OCI-LY7 (cell line): ENCODE measurements at regions not wholly inside any gene's neighbourhood (a gene's known extent, or its start where the extent isn't known, plus 50 kb on each side); places are given as distances from the start of the nearest gene placed in this dataset.

Source experiments
- BruUV-seq: library from RNA; stranded (reverse); fragments of 400-500 nt; replicated peaks from 2 replicates; lab custom pipeline; 2021; lab: Mats Ljungman, UMichigan
- CTCF ChIA-PET: fragments of 300-600 bp; sonication (Branson Sonifier 250); formaldehyde crosslinking; loops from one replicate; lab custom pipeline; 2022; ENCODE audit warnings: antibody characterized with exemption; ENCODE audit not compliant: unreplicated experiment; lab: Charles Lee
- POLR2A ChIA-PET: fragments of 300-600 bp; sonication (Branson Sonifier 250); formaldehyde crosslinking; loops from one replicate; lab custom pipeline; 2022; ENCODE audit warnings: antibody characterized with exemption; lab: Charles Lee
- DNase-seq: peaks from one replicate; pipeline ENCODE4 v3.0.0-alpha.2; 2015; ENCODE audit warnings: low spot score
- H2AFZ ChIP-seq: fragments of 200-600 bp; sonication (generic), shearing (Covaris generic); 2 replicates; pipeline ENCODE4 v1.6.1; 2014; ENCODE audit warnings: mild to moderate bottlenecking, antibody characterized with exemption, low read length, moderate library complexity
- H3K27ac ChIP-seq: fragments of 200-600 bp; sonication (generic); 2 replicates; pipeline ENCODE4 v1.5.1; 2014; ENCODE audit warnings: mixed run types, low read depth, mild to moderate bottlenecking, moderate library complexity, low read length, inconsistent platforms; ENCODE audit not compliant: poor library complexity, severe bottlenecking
- H3K36me3 ChIP-seq: fragments of 200-600 bp; sonication (generic); 2 replicates; pipeline ENCODE4 v1.6.1; 2014; ENCODE audit warnings: mild to moderate bottlenecking, antibody characterized with exemption, low read length, moderate library complexity, mixed read lengths; ENCODE audit not compliant: insufficient read depth
- H3K4me1 ChIP-seq: fragments of 200-600 bp; sonication (generic); 2 replicates; pipeline ENCODE4 v1.5.1; 2014; ENCODE audit warnings: mild to moderate bottlenecking, low read length; ENCODE audit not compliant: insufficient read depth, poor library complexity, severe bottlenecking
- H3K4me2 ChIP-seq: fragments of 200-600 bp; sonication (generic); 2 replicates; pipeline ENCODE4 v1.6.1; 2014; ENCODE audit warnings: mild to moderate bottlenecking, low read length
- H3K4me3 ChIP-seq: fragments of 200-600 bp; sonication (generic); 2 replicates; pipeline ENCODE4 v1.5.1; 2014; ENCODE audit warnings: mild to moderate bottlenecking, low read depth, low read length; ENCODE audit not compliant: poor library complexity, severe bottlenecking
- H3K79me2 ChIP-seq: fragments of 200-600 bp; sonication (generic); 2 replicates; pipeline ENCODE4 v1.6.1; 2016; ENCODE audit warnings: low read depth, mild to moderate bottlenecking, low read length, moderate library complexity, mixed read lengths; ENCODE audit not compliant: insufficient read depth
- H3K9me2 ChIP-seq: fragments of 200-600 bp; sonication (generic); 2 replicates; pipeline ENCODE4 v1.6.1; 2016; ENCODE audit warnings: mild to moderate bottlenecking, low read length, mixed read lengths; ENCODE audit not compliant: insufficient read depth
- H3K9me3 ChIP-seq: fragments of 200-600 bp; sonication (generic); 2 replicates; pipeline ENCODE4 v1.6.1; 2014; ENCODE audit warnings: mild to moderate bottlenecking, mixed run types, low read length, mixed read lengths
- H4K20me1 ChIP-seq: fragments of 200-600 bp; sonication (generic); 2 replicates; pipeline ENCODE4 v1.6.1; 2014; ENCODE audit warnings: mild to moderate bottlenecking, antibody characterized with exemption, low read length, moderate library complexity, mixed read lengths; ENCODE audit not compliant: insufficient read depth
- CTCF ChIP-seq: fragments of 200-600 bp; sonication (generic); conservative IDR thresholded peaks from 2 replicates; pipeline ENCODE4 v1.5.1; 2014; ENCODE audit warnings: mild to moderate bottlenecking, antibody characterized with exemption, low read length, moderate library complexity, mixed read lengths
- EZH2phosphoT487 ChIP-seq: fragments of 200-600 bp; sonication (generic); IDR thresholded peaks from 2 replicates; pipeline ENCODE4 v1.6.1; 2018; ENCODE audit warnings: low read depth, borderline replicate concordance, mild to moderate bottlenecking, mixed run types, antibody characterized with exemption, low read length, moderate library complexity, mixed read lengths
- intact Hi-C: fragments of 100-400 bp; cut with micrococcal nuclease; formaldehyde crosslinking; loops from one replicate; pipeline ENCODE4 v1.10.0; 2022; ENCODE audit not compliant: unreplicated experiment

- no peaks in the 10 kb centered on the region for H3K36me3 ChIP-seq
- H3K9me3 ChIP-seq = no peaks in the 10 kb centered on the region
- DNase-seq = no peak
- no peak overlapping the region for H3K4me3 ChIP-seq
- no peaks in the 10 kb centered on the region for H3K79me2 ChIP-seq
- no peaks in the 10 kb centered on the region for H3K9me2 ChIP-seq
- no peak overlapping the region for H3K4me2 ChIP-seq
- H2AFZ ChIP-seq = no peak overlapping the region
- CTCF ChIA-PET = no interaction called here
- no peak overlapping the region for H3K27ac ChIP-seq
- TF ChIP-seq EZH2phosphoT487 = no peak
- TF ChIP-seq CTCF = no peak
- no peaks in the 10 kb centered on the region for H4K20me1 ChIP-seq
- BruUV-seq = no TSS peak
- POLR2A ChIA-PET = interaction anchor here (0.8 kb wide), 1 partner anchor 22 kb away, joined by 3 read pairs; no protein-coding TSS in a partner anchor
- intact Hi-C loops = no loop called here
- H3K4me1 ChIP-seq = no peaks in the 10 kb centered on the region
These were observed 181.0 kb upstream of the ANKRD28 start for GRCh38 chr3:15978801-15979200.

- Histone ChIP-seq H3K27ac (no peak overlapping the region), H3K36me3 (no peaks in the 10 kb centered on the region), H3K9me3 (no peaks in the 10 kb centered on the region), H3K9me2 (no peaks in the 10 kb centered on the region), H3K4me1 (no peaks in the 10 kb centered on the region), H3K4me2 (no peak overlapping the region), H4K20me1 (no peaks in the 10 kb centered on the region), H3K79me2 (no peaks in the 10 kb centered on the region), H2AFZ (no peak overlapping the region), H3K4me3 (no peak overlapping the region)
- POLR2A ChIA-PET = no interaction called here
- BruUV-seq = no TSS peak
- intact Hi-C loops = no loop called here
- CTCF ChIA-PET = no interaction called here
- TF ChIP-seq CTCF = no peak
- no peak for TF ChIP-seq EZH2phosphoT487
- no peak for DNase-seq
These were observed 181.7 kb upstream of the ANKRD28 start for GRCh38 chr3:15979495-15979894.

- H3K4me1 ChIP-seq = no peaks in the 10 kb centered on the region
- H4K20me1 ChIP-seq = no peaks in the 10 kb centered on the region
- no TSS peak for BruUV-seq
- no peaks in the 10 kb centered on the region for H3K79me2 ChIP-seq
- H3K4me2 ChIP-seq = no peak overlapping the region
- no peak overlapping the region for H3K27ac ChIP-seq
- no peaks in the 10 kb centered on the region for H3K9me2 ChIP-seq
- intact Hi-C loops = no loop called here
- DNase-seq = no peak
- H3K36me3 ChIP-seq = no peaks in the 10 kb centered on the region
- ChIA-PET CTCF (no interaction called here), POLR2A (no interaction called here)
- no peak for TF ChIP-seq CTCF
- no peak for TF ChIP-seq EZH2phosphoT487
- no peak overlapping the region for H3K4me3 ChIP-seq
- no peaks in the 10 kb centered on the region for H3K9me3 ChIP-seq
- H2AFZ ChIP-seq = no peak overlapping the region
These were observed 182.1 kb upstream of the ANKRD28 start for GRCh38 chr3:15979900-15980299.
